ENCODE measurements at regions not wholly inside any gene's neighbourhood (a gene's known extent, or its start where the extent isn't known, plus 50 kb on each side); places are given as distances from the start of the nearest gene placed in this dataset.

GRCh38 chr3:107117156-107117555 lies 260.1 kb upstream of the CCDC54 start:
- no peak for TF ChIP-seq EZH2phosphoT487 (IDR thresholded peaks at IDR 0.05; ENCODE audit: low read depth)
- TF ChIP-seq, protein P1, sequence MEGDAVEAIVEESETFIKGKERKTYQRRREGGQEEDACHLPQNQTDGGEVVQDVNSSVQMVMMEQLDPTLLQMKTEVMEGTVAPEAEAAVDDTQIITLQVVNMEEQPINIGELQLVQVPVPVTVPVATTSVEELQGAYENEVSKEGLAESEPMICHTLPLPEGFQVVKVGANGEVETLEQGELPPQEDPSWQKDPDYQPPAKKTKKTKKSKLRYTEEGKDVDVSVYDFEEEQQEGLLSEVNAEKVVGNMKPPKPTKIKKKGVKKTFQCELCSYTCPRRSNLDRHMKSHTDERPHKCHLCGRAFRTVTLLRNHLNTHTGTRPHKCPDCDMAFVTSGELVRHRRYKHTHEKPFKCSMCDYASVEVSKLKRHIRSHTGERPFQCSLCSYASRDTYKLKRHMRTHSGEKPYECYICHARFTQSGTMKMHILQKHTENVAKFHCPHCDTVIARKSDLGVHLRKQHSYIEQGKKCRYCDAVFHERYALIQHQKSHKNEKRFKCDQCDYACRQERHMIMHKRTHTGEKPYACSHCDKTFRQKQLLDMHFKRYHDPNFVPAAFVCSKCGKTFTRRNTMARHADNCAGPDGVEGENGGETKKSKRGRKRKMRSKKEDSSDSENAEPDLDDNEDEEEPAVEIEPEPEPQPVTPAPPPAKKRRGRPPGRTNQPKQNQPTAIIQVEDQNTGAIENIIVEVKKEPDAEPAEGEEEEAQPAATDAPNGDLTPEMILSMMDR (IDR thresholded peaks at IDR 0.05; ENCODE audit: low read depth, low read length) = no peak
- H2AFZ ChIP-seq (ENCODE audit: low read depth, low read length) = 0 out of 2 replicates have a peak overlapping the region, but pooled peaks have one; percentile 78

GRCh38 chr3:107117922-107118536 lies 259.2 kb upstream of the CCDC54 start:
- peak overlapping the region; percentile 78 for H2AFZ ChIP-seq (ENCODE audit: low read depth, low read length)
- no peaks in the 10 kb centered on the region for H3K36me3 ChIP-seq (replicated peaks; ENCODE audit: low read depth, low read length)
- no peaks in the 10 kb centered on the region for H4K20me1 ChIP-seq (ENCODE audit: insufficient read depth, low read length)
- H3K27me3 ChIP-seq (ENCODE audit: low read depth, low read length) = no peaks in the 10 kb centered on the region
- TF ChIP-seq, protein P1 (IDR thresholded peaks at IDR 0.05; ENCODE audit: low read depth, low read length) = peak; percentile 78
- no peak for TF ChIP-seq EZH2phosphoT487 (IDR thresholded peaks at IDR 0.05; ENCODE audit: low read depth)
- H3K9me3 ChIP-seq (ENCODE audit: insufficient read depth, low read length) = no peaks in the 10 kb centered on the region
- peak overlapping the region; percentile 46 for H3K4me2 ChIP-seq (ENCODE audit: low read length)
- H3K9ac ChIP-seq (ENCODE audit: low read length) = peak overlapping the region; percentile 26; the same call in 1 of the 2 replicates
- H3K4me1 ChIP-seq (ENCODE audit: low read length) = peaks cover 7% of the 10 kb centered on the region
- no peak overlapping the region for H3K27ac ChIP-seq (ENCODE audit: low read length)
- H3K79me2 ChIP-seq (ENCODE audit: low read length) = no peaks in the 10 kb centered on the region
- H3K4me3 ChIP-seq (ENCODE audit: low read length) = peak overlapping the region; percentile 41

More at GRCh38 chr3:107117156-107117555, 260.1 kb upstream of the CCDC54 start:
- no peaks in the 10 kb centered on the region for H4K20me1 ChIP-seq (ENCODE audit: insufficient read depth, low read length)
- no peaks in the 10 kb centered on the region for H3K79me2 ChIP-seq (ENCODE audit: low read length)
- H3K4me2 ChIP-seq (ENCODE audit: low read length) = no peak overlapping the region
- H3K27me3 ChIP-seq (ENCODE audit: low read depth, low read length) = no peaks in the 10 kb centered on the region
- no peaks in the 10 kb centered on the region for H3K36me3 ChIP-seq (replicated peaks; ENCODE audit: low read depth, low read length)
- H3K4me3 ChIP-seq (ENCODE audit: low read length) = no peak overlapping the region
- H3K27ac ChIP-seq (ENCODE audit: low read length) = no peak overlapping the region
- no peak overlapping the region for H3K9ac ChIP-seq (ENCODE audit: low read length)
- no peaks in the 10 kb centered on the region for H3K9me3 ChIP-seq (ENCODE audit: insufficient read depth, low read length)
- peaks cover 7% of the 10 kb centered on the region for H3K4me1 ChIP-seq (ENCODE audit: low read length)

GRCh38 chr3:107124885-107125284 lies 252.4 kb upstream of the CCDC54 start:
- no peaks in the 10 kb centered on the region for H4K20me1 ChIP-seq (ENCODE audit: insufficient read depth, low read length)

DNA sequence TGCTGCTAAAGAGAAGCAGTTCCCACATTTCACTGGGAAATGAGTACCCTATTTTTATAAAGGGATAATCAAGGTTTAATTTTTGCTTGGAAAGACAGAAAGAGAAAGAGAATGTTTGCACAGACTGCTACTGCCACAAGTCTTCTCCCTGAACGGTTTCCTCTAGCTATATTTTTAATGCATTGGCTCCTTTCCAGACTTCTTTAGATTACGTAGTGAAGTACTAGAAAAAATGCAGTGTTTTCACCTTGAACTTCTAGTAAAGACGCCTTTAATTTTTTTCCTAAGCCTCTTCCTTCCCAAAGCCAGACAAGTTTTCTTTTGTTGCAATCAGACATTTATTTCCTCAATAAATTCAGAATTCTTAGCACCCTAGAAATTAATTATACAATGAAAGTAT lies 248.3 kb upstream of the CCDC54 start:
- Histone ChIP-seq H2AFZ (ENCODE audit: low read depth, low read length) (no peak overlapping the region), H3K4me2 (ENCODE audit: low read length) (no peak overlapping the region), H3K9me3 (ENCODE audit: insufficient read depth, low read length) (no peaks in the 10 kb centered on the region), H3K4me3 (ENCODE audit: low read length) (no peak overlapping the region), H3K4me1 (ENCODE audit: low read length) (no peaks in the 10 kb centered on the region), H3K9ac (ENCODE audit: low read length) (no peak overlapping the region), H4K20me1 (ENCODE audit: insufficient read depth, low read length) (no peaks in the 10 kb centered on the region), H3K27ac (ENCODE audit: low read length) (no peak overlapping the region), H3K27me3 (ENCODE audit: low read depth, low read length) (no peaks in the 10 kb centered on the region), H3K36me3 (replicated peaks; ENCODE audit: low read depth, low read length) (no peaks in the 10 kb centered on the region), H3K79me2 (ENCODE audit: low read length) (no peaks in the 10 kb centered on the region)
- TF ChIP-seq EZH2phosphoT487 (IDR thresholded peaks at IDR 0.05; ENCODE audit: low read depth) = no peak
- TF ChIP-seq, protein P1 (IDR thresholded peaks at IDR 0.05; ENCODE audit: low read depth, low read length) = no peak

More at GRCh38 chr3:107124885-107125284, 252.4 kb upstream of the CCDC54 start:
- Histone ChIP-seq H3K9me3 (ENCODE audit: insufficient read depth, low read length) (no peaks in the 10 kb centered on the region), H3K36me3 (replicated peaks; ENCODE audit: low read depth, low read length) (no peaks in the 10 kb centered on the region), H3K27ac (ENCODE audit: low read length) (no peak overlapping the region), H3K4me3 (ENCODE audit: low read length) (no peak overlapping the region), H3K9ac (ENCODE audit: low read length) (no peak overlapping the region), H2AFZ (ENCODE audit: low read depth, low read length) (no peak overlapping the region), H3K27me3 (ENCODE audit: low read depth, low read length) (no peaks in the 10 kb centered on the region), H3K4me2 (ENCODE audit: low read length) (no peak overlapping the region), H3K4me1 (ENCODE audit: low read length) (no peaks in the 10 kb centered on the region), H3K79me2 (ENCODE audit: low read length) (no peaks in the 10 kb centered on the region)
- TF ChIP-seq, protein P1 (IDR thresholded peaks at IDR 0.05; ENCODE audit: low read depth, low read length) = no peak
- TF ChIP-seq EZH2phosphoT487 (IDR thresholded peaks at IDR 0.05; ENCODE audit: low read depth) = no peak
